Stimulated activated CD4-positive, alpha-beta T cell treated with anti-CD3 and anti-CD28 coated beads, Interleukin-1b, Interleukin-23, amount 100 ng/mL, for 48 hours (primary cell): ENCODE measurements at regions not wholly inside any gene's neighbourhood (a gene's known extent, or its start where the extent isn't known, plus 50 kb on each side); places are given as distances from the start of the nearest gene placed in this dataset.

ENCODE experiments used
- DNase-seq: peaks from one replicate; pipeline ENCODE4 v3.0.0-alpha.2; 2020

DNA sequence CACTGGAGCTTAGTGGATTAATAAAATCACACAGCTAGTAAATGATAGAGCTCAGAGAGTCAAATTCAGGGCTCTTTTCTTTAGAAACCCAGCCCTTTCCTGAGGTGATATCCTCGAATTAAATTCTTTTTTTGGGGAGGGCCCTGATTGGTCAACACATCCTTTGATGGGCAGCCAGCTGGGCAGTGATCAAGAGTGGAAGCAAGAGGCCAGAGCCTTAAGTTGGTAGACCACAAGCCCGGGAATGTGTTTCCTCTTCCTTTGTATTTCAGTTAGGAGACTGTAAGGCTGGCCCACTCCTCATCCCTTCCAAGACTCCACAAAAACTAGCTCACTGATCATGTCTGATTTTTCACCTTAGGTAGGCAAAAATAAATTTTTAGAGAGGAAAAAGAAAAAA is 640.5 kb downstream of the DHX35 start:
- DNase-seq, result no peak

- no peak for DNase-seq
Measured at GRCh38 chr20:39600871-39601270, 638.7 kb downstream of the DHX35 start.

GRCh38 chr20:39600156-39600555 is 638.0 kb downstream of the DHX35 start:
- no peak for DNase-seq

DNA sequence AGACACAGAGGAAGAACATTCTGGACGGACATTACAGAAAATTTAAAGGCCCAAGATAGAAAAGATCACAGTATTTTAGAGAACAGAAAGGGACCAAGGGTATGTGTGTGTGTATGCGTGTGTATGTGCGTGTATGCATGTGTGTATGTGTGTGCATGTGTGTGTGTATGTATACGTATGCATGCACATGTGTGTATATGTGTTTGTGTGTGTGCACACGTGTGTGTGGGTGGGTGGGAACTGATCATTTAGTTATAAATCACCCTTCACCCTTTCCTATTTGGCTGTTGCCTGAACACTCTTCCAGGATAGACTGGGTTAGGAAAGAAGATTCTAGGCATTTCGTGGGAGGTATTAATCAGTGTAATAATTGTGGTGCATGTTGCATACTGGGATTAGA is 634.4 kb downstream of the DHX35 start:
- DNase-seq, result no peak

GRCh38 chr20:39592371-39592770 is 630.2 kb downstream of the DHX35 start:
- DNase-seq, result no peak

- no peak for DNase-seq
Measured at GRCh38 chr20:39588148-39588757, 626.1 kb downstream of the DHX35 start.

- no peak for DNase-seq
Measured at GRCh38 chr20:39581034-39581433, 618.9 kb downstream of the DHX35 start.

GRCh38 chr20:39576771-39577170 is 614.6 kb downstream of the DHX35 start:
- no peak for DNase-seq

DNA sequence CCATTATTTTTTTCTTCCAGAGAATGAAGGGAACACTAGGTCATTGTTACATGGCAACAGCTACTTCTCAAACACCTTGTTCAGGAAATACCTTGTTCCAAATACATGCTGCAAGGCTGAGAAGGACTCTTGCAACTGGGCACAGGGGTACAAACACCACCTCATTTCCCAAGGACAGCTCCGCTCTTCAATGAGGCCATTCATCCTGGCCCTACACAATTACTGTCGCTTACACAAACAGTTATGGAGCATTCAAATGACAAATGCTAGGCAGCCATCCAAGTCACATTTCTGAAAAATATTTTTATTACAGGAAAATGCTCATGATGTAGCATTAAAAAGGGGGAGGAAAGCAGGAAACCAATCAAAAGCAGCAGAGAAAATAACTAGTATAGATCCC is 611.9 kb downstream of the DHX35 start:
- no peak for DNase-seq

DNA sequence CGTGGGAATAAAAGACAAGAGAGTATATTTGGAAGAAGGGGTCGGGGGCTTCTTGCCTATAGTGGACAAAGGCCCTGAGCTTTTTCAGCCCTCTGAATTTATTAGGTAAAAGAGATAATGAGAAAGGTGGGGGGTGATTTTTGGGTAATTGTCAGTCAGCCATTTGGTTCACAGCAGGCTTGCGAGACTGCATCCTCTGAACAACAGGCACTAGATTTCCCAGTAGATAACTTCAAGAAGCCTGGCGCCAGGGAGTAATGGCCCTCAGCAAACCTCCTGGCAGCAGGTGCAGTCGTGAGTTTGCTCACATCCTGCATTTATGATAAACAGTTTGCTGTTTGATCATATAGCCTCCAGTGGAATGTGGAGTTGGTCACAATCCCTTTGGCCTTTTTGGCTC is 609.0 kb downstream of the DHX35 start:
- no peak for DNase-seq

GRCh38 chr20:39568109-39568508 is 606.0 kb downstream of the DHX35 start:
- no peak for DNase-seq

GRCh38 chr20:39563349-39563748 is 601.2 kb downstream of the DHX35 start:
- DNase-seq, result peak; percentile 2

DNA sequence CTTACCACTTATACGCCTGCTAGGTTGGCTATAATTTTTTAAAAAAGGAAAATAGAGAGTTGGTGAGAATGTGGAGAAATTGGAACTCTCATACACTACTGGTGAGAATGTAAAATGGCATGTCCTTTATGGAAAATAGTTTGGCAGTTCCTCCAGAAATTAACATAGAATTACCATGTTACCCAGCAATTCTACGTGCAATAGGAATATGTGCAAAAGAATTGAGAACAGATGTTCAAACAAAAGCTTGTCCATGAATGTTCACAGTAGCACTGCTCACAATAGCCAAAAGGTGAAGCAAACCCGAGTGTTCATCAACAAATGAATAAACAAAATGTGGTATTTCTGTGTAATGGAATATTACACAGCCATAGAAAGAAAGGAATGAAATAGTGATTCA is 592.2 kb downstream of the DHX35 start:
- DNase-seq, result no peak

GRCh38 chr20:39553120-39553519 is 591.0 kb downstream of the DHX35 start:
- DNase-seq, result no peak

- DNase-seq, result no peak
Measured at GRCh38 chr20:39549733-39550132, 587.6 kb downstream of the DHX35 start.

GRCh38 chr20:39547546-39548408 is 585.6 kb downstream of the DHX35 start:
- DNase-seq, result no peak

DNA sequence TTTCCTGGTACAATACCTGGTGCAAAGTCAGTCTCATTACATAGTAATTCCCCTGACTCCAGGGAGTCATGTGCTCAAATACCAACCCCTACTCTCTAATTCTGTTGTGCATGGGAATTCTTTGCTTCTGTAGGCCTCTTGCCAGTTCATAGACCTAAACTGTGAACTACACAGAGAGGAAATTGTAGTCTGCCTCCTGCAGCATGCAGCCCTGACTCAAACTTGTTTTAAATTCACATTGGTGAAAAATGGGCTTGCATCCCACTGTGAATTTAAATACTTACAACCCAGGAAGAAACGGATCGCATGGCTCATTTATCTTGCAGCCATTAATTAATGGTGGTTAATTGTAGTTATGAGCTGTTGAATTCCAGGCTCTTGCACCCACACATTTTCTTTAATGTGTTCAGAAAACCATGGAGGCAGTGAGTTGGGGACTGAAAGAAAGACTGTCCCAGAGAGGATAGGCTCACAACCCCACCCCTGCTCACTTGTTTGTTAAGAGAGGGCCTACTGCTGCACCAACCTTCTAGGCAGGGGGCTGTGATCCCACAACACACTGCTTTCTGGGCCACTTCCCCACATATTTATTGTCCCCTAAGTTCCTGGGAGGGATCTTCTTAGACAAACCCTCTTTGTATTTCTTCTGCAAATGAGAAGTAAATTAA is 579.1 kb downstream of the DHX35 start:
- DNase-seq, result no peak

- DNase-seq, result no peak
Measured at GRCh38 chr20:39538317-39538716, 576.2 kb downstream of the DHX35 start.

DNA sequence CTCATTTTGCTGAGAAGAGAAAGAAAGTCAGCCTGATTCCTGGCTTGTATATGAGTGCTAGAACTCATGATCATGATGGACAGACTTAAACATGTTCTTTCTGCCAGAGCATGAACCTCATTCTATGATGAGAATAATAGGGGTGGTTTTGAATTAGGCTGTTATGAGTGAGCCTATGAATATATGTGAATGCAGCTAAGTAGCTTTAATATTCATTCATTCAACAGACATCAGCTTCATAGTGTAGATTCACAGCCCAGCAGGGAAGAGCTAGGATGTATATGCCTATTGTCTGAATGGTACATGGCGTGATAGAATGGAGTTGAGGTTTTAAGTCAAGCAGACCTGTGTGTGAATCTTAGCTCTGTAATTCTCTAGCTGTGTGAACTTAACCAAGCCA is 573.2 kb downstream of the DHX35 start:
- no peak for DNase-seq

DNA sequence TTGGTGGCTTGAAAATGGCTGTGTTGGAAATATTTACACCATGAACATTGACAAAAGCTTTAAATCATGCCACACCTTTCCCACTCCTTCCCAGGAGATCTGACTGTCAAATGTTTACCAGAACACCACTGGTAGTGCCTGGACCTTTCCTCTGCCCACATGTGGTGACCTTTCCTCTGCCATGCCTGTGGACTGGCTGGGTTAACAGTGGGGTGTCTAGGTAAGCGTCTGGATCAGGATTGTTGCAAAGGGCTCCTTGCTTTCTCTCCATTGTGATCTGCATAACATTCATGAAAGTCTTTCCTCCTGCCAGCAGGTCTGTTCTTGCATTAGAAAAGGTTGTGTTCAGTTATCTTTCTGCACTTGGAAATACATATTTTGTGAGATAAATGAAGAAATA is 572.7 kb downstream of the DHX35 start:
- no peak for DNase-seq

- no peak for DNase-seq
Measured at GRCh38 chr20:39533858-39534257, 571.7 kb downstream of the DHX35 start.

DNA sequence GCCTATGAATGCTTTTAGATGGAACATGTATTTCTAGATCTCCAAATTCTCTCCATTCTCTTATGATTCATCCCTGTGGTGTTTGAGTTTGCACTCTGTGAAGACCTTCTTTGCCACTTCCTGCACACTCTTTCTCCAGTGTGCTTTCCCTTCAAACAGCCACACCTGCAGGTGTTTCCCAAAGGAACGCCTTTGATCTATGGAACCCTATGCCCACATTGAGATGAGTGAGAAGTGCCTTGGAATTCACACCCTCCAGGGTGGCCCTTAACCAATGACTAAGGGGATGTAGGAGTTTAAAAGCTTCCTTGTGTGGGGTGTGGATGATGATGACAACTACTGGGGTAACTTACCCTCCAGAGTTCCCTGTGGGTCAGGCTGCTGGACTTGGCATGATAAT is 570.1 kb downstream of the DHX35 start:
- DNase-seq, result no peak

DNA sequence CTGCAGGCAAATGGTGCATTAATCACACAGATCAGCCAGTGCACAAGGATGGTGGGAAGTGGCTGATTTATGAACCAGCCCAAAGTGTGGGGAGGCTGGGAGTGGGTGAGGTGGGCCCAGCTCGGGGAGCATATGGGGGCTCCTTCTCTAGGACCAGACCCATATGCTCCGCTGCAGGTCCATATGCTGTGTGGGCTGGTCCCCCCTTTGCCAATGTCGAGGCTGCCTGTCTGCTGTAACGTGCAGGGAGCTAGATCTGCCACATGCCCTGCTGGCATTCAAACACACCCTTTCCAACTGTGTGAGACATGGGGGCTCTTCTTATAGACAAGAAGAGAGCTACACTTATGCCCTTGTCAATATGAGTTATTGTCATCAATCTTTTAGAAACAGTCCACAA is 566.3 kb downstream of the DHX35 start:
- DNase-seq, result no peak

DNA sequence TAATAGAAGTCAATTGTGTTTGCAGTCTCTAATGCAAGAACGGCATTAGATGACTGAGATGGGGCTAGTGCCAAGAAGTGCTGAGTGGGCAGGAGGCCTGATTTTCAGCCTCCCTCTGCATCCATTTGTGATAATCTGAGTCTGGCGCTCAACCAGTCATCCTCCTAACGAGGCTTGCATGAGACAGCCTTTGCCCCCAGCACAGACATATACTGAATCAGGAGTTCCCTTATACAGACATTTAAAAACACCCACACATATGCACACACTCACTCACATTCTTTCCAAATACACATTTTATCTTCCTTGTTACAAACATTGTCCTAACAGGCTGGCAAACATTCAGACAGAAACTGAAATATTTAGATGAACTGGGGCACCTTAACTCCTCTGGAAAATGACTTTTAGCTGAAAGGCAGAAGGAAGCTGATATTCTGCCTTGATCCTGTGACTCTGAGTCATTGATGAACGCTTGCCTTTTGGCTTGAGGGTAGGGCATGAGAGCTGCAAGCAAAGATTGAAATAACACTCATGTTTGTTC is 562.3 kb downstream of the DHX35 start:
- no peak for DNase-seq
